Heart right ventricle (tissue), 16 donors: ENCODE measurements at regions not wholly inside any gene's neighbourhood (a gene's known extent, or its start where the extent isn't known, plus 50 kb on each side); places are given as distances from the start of the nearest gene placed in this dataset.
"Not testable (repeated sequence)": the region's sequence is repeated elsewhere in the genome, so short reads cannot be mapped to it uniquely, and the experiment has no call there.

Experiments used
- ATAC-seq, 8 donors: fragments of 200-7000 bp; cut with Tn5 transposase; one replicate each; pipeline ENCODE4 v1.9.1; 2020; ENCODE audit warnings: mild to moderate bottlenecking in 8 of 8, moderate library complexity in 8 of 8, moderate number of reproducible peaks in 1 of 8
- DNase-seq, 2 donors: peaks; one replicate each; pipeline ENCODE4 v3.0.0-alpha.2; 2020
- H3K27ac ChIP-seq, 10 donors: fragments of 200-600 bp; sonication (generic) in 2 of 10; one replicate each; pipeline versions ENCODE4 v1.5.0 to v1.8.0; 2020 to 2022; ENCODE audit warnings: mild to moderate bottlenecking in 3 of 10
- H3K27me3 ChIP-seq, 7 donors: fragments of 200-600 bp; one replicate each; pipeline ENCODE4 v1.8.0; 2021 to 2022; ENCODE audit warnings: mild to moderate bottlenecking in 2 of 7
- H3K36me3 ChIP-seq, 9 donors: fragments of 200-600 bp; sonication (generic) in 1 of 9; one replicate each; pipeline versions ENCODE4 v1.5.0 to v1.8.0; 2020 to 2022; ENCODE audit warnings: mild to moderate bottlenecking in 2 of 9
- H3K4me1 ChIP-seq, 9 donors: fragments of 200-600 bp; sonication (generic) in 1 of 9; one replicate each; pipeline versions ENCODE4 v1.5.0 to v1.8.0; 2020 to 2022; ENCODE audit warnings: mild to moderate bottlenecking in 4 of 9
- H3K4me3 ChIP-seq, 10 donors: fragments of 200-600 bp; sonication (generic) in 2 of 10; one replicate each; pipeline versions ENCODE4 v1.5.0 to v1.8.0; 2020 to 2022; ENCODE audit warnings: mild to moderate bottlenecking in 7 of 10, moderate library complexity in 2 of 10
- H3K9me3 ChIP-seq, 11 donors: fragments of 200-600 bp in 10 of 11; sonication (generic) in 2 of 11; one replicate each; pipeline versions ENCODE4 v1.5.0 to v1.8.0; 2013 to 2022; ENCODE audit warnings: mild to moderate bottlenecking in 2 of 11, control low read depth in 1 of 11, moderate library complexity in 1 of 11
- CTCF ChIP-seq, 9 donors: fragments of 200-600 bp; sonication (generic) in 2 of 9; IDR thresholded peaks; one replicate each; pipeline versions ENCODE4 v1.5.0 to v1.8.0; 2021 to 2022; ENCODE audit warnings: antibody characterized with exemption in 9 of 9, mild to moderate bottlenecking in 5 of 9, moderate library complexity in 1 of 9
- WGBS, 2 donors: extraction: QIAGEN DNeasy Blood & Tissue Kit; methylation state at CpG; one replicate each; pipeline ENCODE4 v1.1.7; 2013; ENCODE audit warnings: inconsistent platforms in 1 of 2; 5-methylcytosine and 5-hydroxymethylcytosine counted together
- intact Hi-C, 10 donors: fragments of 100-400 bp; cut with DNase I; formaldehyde crosslinking; loops; one replicate each; pipeline versions ENCODE4 v1.11.1 to v1.14.2; 2022
- donor health status: Arrhythmogenic right ventricular cardiomyopathy.
- donor health status: ischemic (EF 13 %, LVEDD 7.1; RV severe dilation, severe dysfunction).
- donor health status: healthy with polysubstance abuse.
- donor health status: DM: no; HTN: yes; CAD: no.
- donor health status: DM: no; HTN: no; CAD: no.
- donor health status: ischemic (EF 25% LVEDD 6.9; RV normal size, moderate dysfunction).
- donor health status: ischemic (EF 25% LVEDD 5.7; RV mildly dilated, moderate dysfunction).
- donor health status: healthy.
- donor health status: DM: yes; HTN: yes; CAD: no.
- donor health status: Ischemic cardiomyopathy.
- donor health status: ischemic (EF 35%, LVEDD 5.7; RV mildly dilated, moderate dysfunction).
- donor health status: nonischemic (EF 11% LVEDD 7.7; RV severe dilation, severe dysfunction).
- donor health status: DM: yes; HTN: yes; CAD: no.
- donor health status: PGD.
- donor health status: ischemic (EF 29% LVEDD 5.4; RV normal size, mild dysfunction).
- donor health status: nonischemic (EF 23%, LVEDD 6.1; RV moderate dilation, normal function).

GRCh38 chr3:187473778-187474406 is 105.7 kb downstream of the RTP4 start:
- H3K4me3 ChIP-seq = no peak overlapping the region
- WGBS, 2 donors = 89 to 97% methylated on average over 1 of the region's 1 CpG
- no peaks in the 10 kb centered on the region for H3K36me3 ChIP-seq
- TF ChIP-seq CTCF (IDR thresholded peaks at IDR 0.05) = no peak
- DNase-seq (no peak), ATAC-seq (no peak)
- H3K27me3 ChIP-seq = no peaks in the 10 kb centered on the region
- intact Hi-C loops = no loop called here
- H3K4me1 ChIP-seq = no peaks in the 10 kb centered on the region
- H3K27ac ChIP-seq = no peak overlapping the region
- peaks cover 0 to 42% (median 14%) of the 10 kb centered on the region in 11 donors for H3K9me3 ChIP-seq

GRCh38 chr3:187466306-187466705 is 98.1 kb downstream of the RTP4 start:
- H3K4me1 ChIP-seq, intact Hi-C loops, H3K27ac ChIP-seq, H3K36me3 ChIP-seq, DNase-seq, ATAC-seq, H3K9me3 ChIP-seq, H3K4me3 ChIP-seq, H3K27me3 ChIP-seq: not testable (repeated sequence)
- 66 to 73% methylated on average over 7 of the region's 7 CpGs for WGBS, 2 donors

GRCh38 chr3:187465503-187465902 is 97.3 kb downstream of the RTP4 start:
- no peak for DNase-seq
- no peaks in the 10 kb centered on the region for H3K9me3 ChIP-seq
- WGBS, 2 donors = 68 to 77% methylated on average over 4 of the region's 4 CpGs
- H3K4me3 ChIP-seq = no peak overlapping the region
- TF ChIP-seq CTCF (IDR thresholded peaks at IDR 0.05) = no peak
- ATAC-seq = no peak
- H3K36me3 ChIP-seq = no peaks in the 10 kb centered on the region
- H3K4me1 ChIP-seq = no peaks in the 10 kb centered on the region
- intact Hi-C loops = no loop called here
- H3K27me3 ChIP-seq = peaks cover 0 to 7% (median 0%) of the 10 kb centered on the region in 7 donors
- H3K27ac ChIP-seq = no peak overlapping the region

GRCh38 chr3:187464682-187465081 is 96.5 kb downstream of the RTP4 start:
- intact Hi-C loops = no loop called here
- ATAC-seq = no peak
- no peaks in the 10 kb centered on the region for H3K9me3 ChIP-seq
- DNase-seq = no peak
- H3K4me3 ChIP-seq = no peak overlapping the region
- no peak overlapping the region for H3K27ac ChIP-seq
- H3K27me3 ChIP-seq = peaks cover 0 to 7% (median 0%) of the 10 kb centered on the region in 7 donors
- no peaks in the 10 kb centered on the region for H3K36me3 ChIP-seq
- H3K4me1 ChIP-seq = no peaks in the 10 kb centered on the region
- TF ChIP-seq CTCF (IDR thresholded peaks at IDR 0.05) = no peak
- 91 to 93% methylated on average over 4 of the region's 4 CpGs for WGBS, 2 donors

GRCh38 chr3:187458921-187459320 is 90.7 kb downstream of the RTP4 start:
- Histone ChIP-seq H3K36me3 (no peaks in the 10 kb centered on the region), H3K27me3 (peaks cover 0 to 4% (median 0%) of the 10 kb centered on the region in 7 donors), H3K27ac (no peak overlapping the region), H3K9me3 (no peaks in the 10 kb centered on the region), H3K4me3 (no peak overlapping the region), H3K4me1 (peaks cover 0 to 6% (median 0%) of the 10 kb centered on the region in 9 donors)
- ATAC-seq (no peak), DNase-seq (no peak)
- intact Hi-C loops = no loop called here
- no peak for TF ChIP-seq CTCF (IDR thresholded peaks at IDR 0.05)
- WGBS, 2 donors = 79 to 86% methylated on average over 2 of the region's 2 CpGs
